SU-DHL-6 (cell line): ENCODE measurements at regions not wholly inside any gene's neighbourhood (a gene's known extent, or its start where the extent isn't known, plus 50 kb on each side); places are given as distances from the start of the nearest gene placed in this dataset.

ENCODE experiments used
- H2AFZ ChIP-seq: fragments of 200-600 bp; sonication (generic); 2 replicates; pipeline ENCODE4 v1.6.1; 2014; ENCODE audit warnings: low read depth, mild to moderate bottlenecking, moderate library complexity, mixed read lengths, antibody characterized with exemption, low read length; ENCODE audit not compliant: severe bottlenecking
- H3F3A ChIP-seq: fragments of 200-600 bp; shearing (Covaris generic); 2 replicates; pipeline ENCODE4 v1.6.0; 2016; ENCODE audit warnings: antibody characterized with exemption, mild to moderate bottlenecking; ENCODE audit not compliant: insufficient read depth
- H3K27ac ChIP-seq: fragments of 200-600 bp; sonication (generic); 2 replicates; pipeline ENCODE4 v1.5.1; 2016; ENCODE audit warnings: low read depth, mild to moderate bottlenecking, low read length, moderate library complexity, mixed read lengths
- H3K27me3 ChIP-seq: fragments of 200-600 bp; sonication (generic), shearing (Covaris generic); 2 replicates; pipeline ENCODE4 v1.6.0; 2014; ENCODE audit warnings: mild to moderate bottlenecking, low read length
- H3K36me3 ChIP-seq: fragments of 200-600 bp; sonication (generic); 2 replicates; pipeline ENCODE4 v1.6.1; 2014; ENCODE audit warnings: mild to moderate bottlenecking, low read length, mixed read lengths
- H3K4me2 ChIP-seq: fragments of 300-600, 200-600 bp; shearing (Covaris generic), sonication (generic); 2 replicates; pipeline ENCODE4 v1.6.0; 2014; ENCODE audit warnings: low read length, low read depth, mild to moderate bottlenecking; ENCODE audit not compliant: poor library complexity, severe bottlenecking
- H3K4me3 ChIP-seq: fragments of 200-600 bp; sonication (generic); 2 replicates; pipeline ENCODE4 v1.5.1; 2014; ENCODE audit warnings: antibody characterized with exemption, low read length, mild to moderate bottlenecking, mixed read lengths; ENCODE audit not compliant: insufficient read depth, poor library complexity, severe bottlenecking
- H3K79me2 ChIP-seq: fragments of 200-600 bp; sonication (generic); 2 replicates; pipeline ENCODE4 v1.6.1; 2014; ENCODE audit warnings: mild to moderate bottlenecking, low read length, moderate library complexity; ENCODE audit not compliant: insufficient read depth
- H3K9ac ChIP-seq: fragments of 200-600 bp; sonication (generic); 2 replicates; pipeline ENCODE4 v1.7.0; 2014; ENCODE audit warnings: mild to moderate bottlenecking, low read length
- H3K9me2 ChIP-seq: fragments of 200-600 bp; sonication (generic); replicated peaks from 2 replicates; pipeline ENCODE4 v1.6.1; 2014; ENCODE audit warnings: low read length; ENCODE audit not compliant: insufficient read depth
- H3K9me3 ChIP-seq: fragments of 200-600 bp; sonication (generic); 2 replicates; pipeline ENCODE4 v1.6.1; 2014; ENCODE audit warnings: low read length, mixed read lengths; ENCODE audit not compliant: insufficient read depth
- H4K20me1 ChIP-seq: fragments of 200-600 bp; sonication (generic); 2 replicates; pipeline ENCODE4 v1.6.1; 2014; ENCODE audit warnings: low read depth, mild to moderate bottlenecking, antibody characterized with exemption, low read length, moderate library complexity, mixed read lengths
- EZH2phosphoT487 ChIP-seq: fragments of 200-600 bp; sonication (generic), shearing (Covaris generic); conservative IDR thresholded peaks from 2 replicates; pipeline ENCODE4 v1.6.1; 2018; ENCODE audit warnings: mild to moderate bottlenecking, antibody characterized with exemption, low read length, moderate library complexity, mixed read lengths
- TF ChIP-seq, protein P1 (sequence below): fragments of 200-600 bp; sonication (generic); IDR thresholded peaks from one replicate; pipeline ENCODE4 v1.5.1; 2017; ENCODE audit warnings: antibody characterized with exemption, mild to moderate bottlenecking, low read length, moderate library complexity; ENCODE audit not compliant: insufficient read depth, poor library complexity, severe bottlenecking

DNA sequence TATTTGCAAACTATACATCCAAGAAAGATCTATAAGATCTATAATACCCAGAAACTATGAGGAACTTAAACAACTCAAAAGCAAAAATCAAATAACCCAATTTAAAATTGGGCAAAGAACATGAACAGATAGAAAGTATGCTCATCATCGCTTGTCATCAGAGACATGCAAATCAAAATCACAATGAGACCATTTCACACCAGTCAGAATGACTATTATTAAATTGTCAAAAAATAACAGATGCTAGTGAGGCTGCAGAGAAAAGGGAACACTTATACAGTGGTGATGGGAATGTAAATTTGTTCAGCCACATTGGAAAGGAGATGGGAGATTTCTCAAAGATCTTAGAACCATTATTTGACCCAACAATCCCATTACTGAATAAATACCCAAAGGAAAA, 1451.7 kb upstream of the ADGRL3 start:
- Histone ChIP-seq H3K27me3 (no peaks in the 10 kb centered on the region), H3K9me2 (no peaks in the 10 kb centered on the region)

GRCh38 chr4:59759082-59759825, 1440.9 kb upstream of the ADGRL3 start:
- no peaks in the 10 kb centered on the region for H3K9me2 ChIP-seq
- no peak overlapping the region for H3K27ac ChIP-seq
- no peaks in the 10 kb centered on the region for H3K36me3 ChIP-seq
- no peak overlapping the region for H3K9ac ChIP-seq
- H2AFZ ChIP-seq = no peak overlapping the region
- H3K79me2 ChIP-seq = no peaks in the 10 kb centered on the region
- H3K4me2 ChIP-seq = no peak overlapping the region
- no peaks in the 10 kb centered on the region for H4K20me1 ChIP-seq
- H3K9me3 ChIP-seq = no peaks in the 10 kb centered on the region
- no peaks in the 10 kb centered on the region for H3K27me3 ChIP-seq
- H3K4me3 ChIP-seq = no peak overlapping the region
- H3F3A ChIP-seq = no peaks in the 10 kb centered on the region
- TF ChIP-seq, protein P1, sequence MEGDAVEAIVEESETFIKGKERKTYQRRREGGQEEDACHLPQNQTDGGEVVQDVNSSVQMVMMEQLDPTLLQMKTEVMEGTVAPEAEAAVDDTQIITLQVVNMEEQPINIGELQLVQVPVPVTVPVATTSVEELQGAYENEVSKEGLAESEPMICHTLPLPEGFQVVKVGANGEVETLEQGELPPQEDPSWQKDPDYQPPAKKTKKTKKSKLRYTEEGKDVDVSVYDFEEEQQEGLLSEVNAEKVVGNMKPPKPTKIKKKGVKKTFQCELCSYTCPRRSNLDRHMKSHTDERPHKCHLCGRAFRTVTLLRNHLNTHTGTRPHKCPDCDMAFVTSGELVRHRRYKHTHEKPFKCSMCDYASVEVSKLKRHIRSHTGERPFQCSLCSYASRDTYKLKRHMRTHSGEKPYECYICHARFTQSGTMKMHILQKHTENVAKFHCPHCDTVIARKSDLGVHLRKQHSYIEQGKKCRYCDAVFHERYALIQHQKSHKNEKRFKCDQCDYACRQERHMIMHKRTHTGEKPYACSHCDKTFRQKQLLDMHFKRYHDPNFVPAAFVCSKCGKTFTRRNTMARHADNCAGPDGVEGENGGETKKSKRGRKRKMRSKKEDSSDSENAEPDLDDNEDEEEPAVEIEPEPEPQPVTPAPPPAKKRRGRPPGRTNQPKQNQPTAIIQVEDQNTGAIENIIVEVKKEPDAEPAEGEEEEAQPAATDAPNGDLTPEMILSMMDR = no peak
- TF ChIP-seq EZH2phosphoT487 = no peak

More for the DNA sequence above, 1451.7 kb upstream of the ADGRL3 start:
- TF ChIP-seq, protein P1 = no peak
- no peak for TF ChIP-seq EZH2phosphoT487
- no peaks in the 10 kb centered on the region for H3F3A ChIP-seq
- no peak overlapping the region for H3K4me3 ChIP-seq
- H3K36me3 ChIP-seq = no peaks in the 10 kb centered on the region
- H3K9ac ChIP-seq = no peak overlapping the region
- no peaks in the 10 kb centered on the region for H3K9me3 ChIP-seq
- no peaks in the 10 kb centered on the region for H4K20me1 ChIP-seq
- H2AFZ ChIP-seq = peak overlapping the region; percentile 34
- H3K4me2 ChIP-seq = no peak overlapping the region
- no peaks in the 10 kb centered on the region for H3K79me2 ChIP-seq
- H3K27ac ChIP-seq = no peak overlapping the region

DNA sequence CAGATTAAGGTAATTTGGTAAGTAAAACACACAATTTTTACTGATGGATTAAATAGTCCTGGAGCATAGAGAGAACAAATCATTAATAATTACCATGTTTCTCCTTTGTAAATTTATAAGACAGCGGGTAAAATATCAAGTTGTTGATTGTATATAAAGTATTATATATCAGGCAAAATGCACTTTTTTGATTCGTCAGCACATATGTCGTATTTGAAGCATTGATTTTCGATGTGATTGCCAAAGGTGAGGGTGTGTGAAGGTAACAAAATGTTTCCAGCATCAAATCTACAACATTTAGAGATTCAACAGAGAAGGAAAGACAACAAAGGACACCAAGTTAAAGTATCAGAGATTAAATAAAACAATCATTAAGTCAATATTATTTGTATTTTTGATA, 1437.8 kb upstream of the ADGRL3 start:
- Histone ChIP-seq H3K4me3 (no peak overlapping the region), H2AFZ (no peak overlapping the region), H3K79me2 (no peaks in the 10 kb centered on the region), H3K4me2 (no peak overlapping the region), H3K9me3 (no peaks in the 10 kb centered on the region), H3K9me2 (no peaks in the 10 kb centered on the region), H4K20me1 (no peaks in the 10 kb centered on the region), H3K27me3 (no peaks in the 10 kb centered on the region), H3K9ac (no peak overlapping the region), H3K36me3 (no peaks in the 10 kb centered on the region), H3K27ac (no peak overlapping the region), H3F3A (no peaks in the 10 kb centered on the region)
- TF ChIP-seq, protein P1 = no peak
- no peak for TF ChIP-seq EZH2phosphoT487
